ENCODE measurements at regions not wholly inside any gene's neighbourhood (a gene's known extent, or its start where the extent isn't known, plus 50 kb on each side); places are given as distances from the start of the nearest gene placed in this dataset.

DNA sequence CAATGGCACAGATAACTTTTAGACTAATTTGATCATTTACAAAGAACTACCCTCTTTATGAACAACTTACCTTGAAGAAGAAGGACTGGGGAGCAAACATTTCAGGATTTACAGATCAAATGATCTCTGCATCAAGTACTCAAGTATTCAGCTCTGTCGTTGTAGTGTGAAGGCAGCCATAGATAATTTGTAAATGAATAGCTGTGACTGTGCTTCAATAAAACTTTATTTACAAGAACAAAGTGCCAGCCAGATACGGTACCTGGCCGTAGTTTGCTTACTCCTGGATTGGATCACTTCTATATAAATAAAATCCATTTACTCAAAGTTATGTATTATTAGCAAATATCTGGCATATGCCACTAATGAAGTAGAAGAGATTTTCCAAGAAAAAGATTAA is 388.2 kb upstream of the SEMA3A start:
- DNase-seq (ENCODE audit: low read depth, low spot score): no peak
- H3K9me3 ChIP-seq (ENCODE audit: control insufficient read depth, insufficient read depth, low read length): no peaks in the 10 kb centered on the region
- no peak overlapping the region for H3K27ac ChIP-seq (ENCODE audit: low read depth, low read length)
- POLR2A ChIA-PET: no interaction called here
- no peak overlapping the region for H3K4me3 ChIP-seq (ENCODE audit: low read depth, low read length)
- H3K27me3 ChIP-seq (ENCODE audit: control insufficient read depth, insufficient read depth, low read length): no peaks in the 10 kb centered on the region
- CTCF ChIA-PET: no interaction called here
- TF ChIP-seq, protein P1, sequence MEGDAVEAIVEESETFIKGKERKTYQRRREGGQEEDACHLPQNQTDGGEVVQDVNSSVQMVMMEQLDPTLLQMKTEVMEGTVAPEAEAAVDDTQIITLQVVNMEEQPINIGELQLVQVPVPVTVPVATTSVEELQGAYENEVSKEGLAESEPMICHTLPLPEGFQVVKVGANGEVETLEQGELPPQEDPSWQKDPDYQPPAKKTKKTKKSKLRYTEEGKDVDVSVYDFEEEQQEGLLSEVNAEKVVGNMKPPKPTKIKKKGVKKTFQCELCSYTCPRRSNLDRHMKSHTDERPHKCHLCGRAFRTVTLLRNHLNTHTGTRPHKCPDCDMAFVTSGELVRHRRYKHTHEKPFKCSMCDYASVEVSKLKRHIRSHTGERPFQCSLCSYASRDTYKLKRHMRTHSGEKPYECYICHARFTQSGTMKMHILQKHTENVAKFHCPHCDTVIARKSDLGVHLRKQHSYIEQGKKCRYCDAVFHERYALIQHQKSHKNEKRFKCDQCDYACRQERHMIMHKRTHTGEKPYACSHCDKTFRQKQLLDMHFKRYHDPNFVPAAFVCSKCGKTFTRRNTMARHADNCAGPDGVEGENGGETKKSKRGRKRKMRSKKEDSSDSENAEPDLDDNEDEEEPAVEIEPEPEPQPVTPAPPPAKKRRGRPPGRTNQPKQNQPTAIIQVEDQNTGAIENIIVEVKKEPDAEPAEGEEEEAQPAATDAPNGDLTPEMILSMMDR (IDR thresholded peaks at IDR 0.05; ENCODE audit: low read depth, low read length): no peak

DNA sequence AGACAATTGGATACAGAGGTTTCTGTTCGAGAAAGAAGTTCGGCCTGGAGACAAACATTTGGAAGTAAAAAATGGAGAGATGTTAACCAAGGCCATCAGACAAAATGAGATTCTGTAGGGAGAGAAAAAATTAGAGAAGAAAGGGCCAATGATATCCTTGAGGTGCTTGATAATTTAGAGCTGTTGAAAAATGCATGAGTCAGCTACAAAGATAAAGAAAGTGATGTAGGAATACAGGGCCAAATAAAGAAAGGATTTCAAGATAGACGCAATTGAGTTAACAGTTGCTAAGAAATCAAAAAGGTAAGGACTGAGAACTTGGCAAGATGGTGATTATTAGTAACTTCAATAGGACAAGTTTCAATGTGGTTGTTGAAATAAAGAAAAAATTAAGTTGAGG is 384.2 kb upstream of the SEMA3A start:
- POLR2A ChIA-PET: no interaction called here
- TF ChIP-seq, protein P1 (IDR thresholded peaks at IDR 0.05; ENCODE audit: low read depth, low read length): no peak
- CTCF ChIA-PET: no interaction called here

DNA sequence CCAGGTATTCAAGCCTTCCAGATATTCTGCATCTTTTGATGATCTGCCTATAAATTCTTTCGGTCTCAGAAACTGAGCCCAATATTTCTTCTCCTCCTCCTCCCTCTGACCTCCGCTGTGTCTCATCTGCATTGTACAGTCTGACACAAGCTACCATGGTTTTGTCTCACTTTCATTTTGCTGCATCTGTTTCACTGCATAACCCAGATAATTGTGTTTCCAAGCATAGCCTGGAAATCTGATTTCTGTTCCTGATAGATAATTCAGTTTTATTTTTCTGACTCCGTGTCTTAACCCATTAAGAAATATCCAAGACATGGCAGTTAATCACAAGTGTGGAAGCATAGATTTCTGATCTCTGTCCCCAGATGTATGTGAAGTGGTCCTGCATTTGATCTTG is 374.2 kb upstream of the SEMA3A start:
- POLR2A ChIA-PET: no interaction called here
- H3K4me3 ChIP-seq (ENCODE audit: low read depth, low read length): no peak overlapping the region
- no peak overlapping the region for H3K27ac ChIP-seq (ENCODE audit: low read depth, low read length)
- no peaks in the 10 kb centered on the region for H3K9me3 ChIP-seq (ENCODE audit: control insufficient read depth, insufficient read depth, low read length)
- CTCF ChIA-PET: interaction anchor here (0.6 kb wide), 1 partner anchor 26 kb away, joined by 3 read pairs; no protein-coding TSS in a partner anchor
- H3K27me3 ChIP-seq (ENCODE audit: control insufficient read depth, insufficient read depth, low read length): no peaks in the 10 kb centered on the region
- TF ChIP-seq, protein P1 (IDR thresholded peaks at IDR 0.05; ENCODE audit: low read depth, low read length): no peak
- no peak for DNase-seq (ENCODE audit: low read depth, low spot score)

More for the DNA sequence above, 384.2 kb upstream of the SEMA3A start:
- no peak for DNase-seq (ENCODE audit: low read depth, low spot score)
- H3K27me3 ChIP-seq (ENCODE audit: control insufficient read depth, insufficient read depth, low read length): no peaks in the 10 kb centered on the region
- H3K27ac ChIP-seq (ENCODE audit: low read depth, low read length): no peak overlapping the region
- no peaks in the 10 kb centered on the region for H3K9me3 ChIP-seq (ENCODE audit: control insufficient read depth, insufficient read depth, low read length)
- H3K4me3 ChIP-seq (ENCODE audit: low read depth, low read length): no peak overlapping the region

DNA sequence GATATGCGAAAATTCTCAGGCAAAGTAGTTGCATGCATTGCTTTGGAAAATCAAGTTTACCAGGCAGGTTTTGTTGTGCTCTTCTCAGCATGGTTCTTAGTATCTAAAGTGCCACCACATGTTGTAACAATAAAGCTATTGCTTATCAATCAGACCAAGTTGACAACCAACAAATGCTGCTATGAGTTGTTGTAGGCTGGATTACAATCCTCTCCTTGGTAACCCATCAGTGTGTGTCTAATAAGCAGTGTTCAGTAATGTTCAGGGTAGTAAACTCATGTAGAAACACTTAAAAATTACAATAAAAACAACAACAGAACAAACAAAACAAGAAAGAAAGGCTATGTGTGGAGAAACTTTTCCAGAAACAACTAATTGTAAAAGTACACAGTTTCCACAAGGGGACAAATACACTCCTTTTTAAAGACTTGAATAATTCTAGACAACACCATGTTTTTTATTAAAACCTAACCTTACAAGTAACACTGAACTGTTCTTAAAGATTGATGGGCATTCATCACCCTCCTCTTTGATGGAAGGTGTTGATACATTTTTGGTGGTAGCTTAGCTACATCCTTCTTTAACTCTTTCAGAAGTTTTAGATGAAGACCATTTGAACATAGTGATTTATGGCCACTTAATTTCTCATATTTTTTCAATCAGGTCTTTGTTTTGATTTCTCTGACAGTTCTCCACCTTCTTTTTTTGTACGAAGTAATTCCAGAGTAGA is 370.9 kb upstream of the SEMA3A start:
- H3K27me3 ChIP-seq (ENCODE audit: control insufficient read depth, insufficient read depth, low read length): no peaks in the 10 kb centered on the region
- H3K9me3 ChIP-seq (ENCODE audit: control insufficient read depth, insufficient read depth, low read length): no peaks in the 10 kb centered on the region
- no peak overlapping the region for H3K4me3 ChIP-seq (ENCODE audit: low read depth, low read length)
- ChIA-PET CTCF (no interaction called here), POLR2A (no interaction called here)
- no peak for DNase-seq (ENCODE audit: low read depth, low spot score)
- H3K27ac ChIP-seq (ENCODE audit: low read depth, low read length): no peak overlapping the region
- TF ChIP-seq, protein P1 (IDR thresholded peaks at IDR 0.05; ENCODE audit: low read depth, low read length): no peak

DNA sequence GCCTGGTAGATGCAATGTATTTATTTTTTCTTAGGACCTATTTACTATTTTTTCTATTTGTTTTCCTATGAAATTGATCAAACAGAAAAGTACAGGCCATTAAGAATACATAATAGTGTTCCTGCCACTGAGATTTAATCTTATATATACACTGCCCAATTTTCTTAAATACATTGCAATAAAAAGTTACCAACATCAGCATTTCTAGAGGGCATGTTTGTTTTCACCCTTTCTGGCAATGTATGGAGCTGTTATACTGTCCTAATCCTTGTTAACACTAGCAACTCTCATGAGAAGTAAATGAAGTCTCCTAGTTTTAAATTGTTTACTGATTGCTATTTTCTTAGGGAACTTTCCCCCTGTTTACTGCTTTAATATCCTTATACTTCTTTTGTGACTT is 359.1 kb upstream of the SEMA3A start:
- H3K27ac ChIP-seq (ENCODE audit: low read depth, low read length): no peak overlapping the region
- no peaks in the 10 kb centered on the region for H3K9me3 ChIP-seq (ENCODE audit: control insufficient read depth, insufficient read depth, low read length)
- ChIA-PET POLR2A (no interaction called here), CTCF (interaction anchor here (0.7 kb wide), 1 partner anchor 15 kb away, joined by 3 read pairs; no protein-coding TSS in a partner anchor)
- H3K4me3 ChIP-seq (ENCODE audit: low read depth, low read length): no peak overlapping the region
- TF ChIP-seq, protein P1 (IDR thresholded peaks at IDR 0.05; ENCODE audit: low read depth, low read length): no peak
- DNase-seq (ENCODE audit: low read depth, low spot score): no peak
- no peaks in the 10 kb centered on the region for H3K27me3 ChIP-seq (ENCODE audit: control insufficient read depth, insufficient read depth, low read length)

Data from AG04450 (cell line).